ENCODE measurements at regions not wholly inside any gene's neighbourhood (a gene's known extent, or its start where the extent isn't known, plus 50 kb on each side); places are given as distances from the start of the nearest gene placed in this dataset.

DNA sequence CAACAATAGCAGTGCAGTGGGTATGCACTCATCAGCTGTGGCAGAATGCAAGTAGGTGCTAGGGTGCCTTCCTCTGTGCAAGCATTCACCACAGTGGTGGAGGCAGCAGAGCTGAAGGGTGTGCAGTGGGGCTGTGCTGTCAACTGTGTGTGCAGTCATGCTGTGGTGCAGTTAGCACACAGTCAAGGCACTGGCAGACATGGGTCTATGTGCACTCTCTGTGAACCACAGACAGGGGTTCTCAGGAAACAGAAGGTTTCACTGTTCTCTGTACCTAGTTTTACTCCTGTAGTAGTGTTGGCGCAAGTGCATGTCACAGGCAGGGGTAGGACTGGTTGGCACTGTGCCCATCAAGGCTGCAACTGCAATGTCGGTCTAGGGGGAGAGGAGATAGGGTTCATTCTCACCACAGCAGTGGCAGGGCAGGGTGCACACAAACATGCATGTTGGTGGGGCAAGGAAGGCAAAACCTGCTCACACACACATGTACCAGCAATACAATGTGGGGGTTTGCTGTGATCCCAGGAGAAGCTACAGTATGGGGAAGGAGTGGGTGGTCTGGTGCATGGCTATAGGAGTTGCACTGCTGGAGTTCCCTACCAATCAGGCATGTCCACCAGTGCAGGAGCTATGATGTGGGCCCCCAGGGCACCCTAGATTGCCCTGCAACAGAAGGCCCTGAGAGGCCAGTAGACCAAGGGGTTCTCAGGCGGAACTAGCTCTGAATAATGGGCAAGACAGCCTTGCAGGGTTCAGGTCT is 242.7 kb upstream of the DDX18 start:
- ATAC-seq: no peak
- no peak for DNase-seq
- Histone ChIP-seq H3K9me3 (peaks cover 5% of the 10 kb centered on the region), H3K4me3 (no peak overlapping the region), H3K4me1 (ENCODE audit: low read depth) (no peaks in the 10 kb centered on the region), H3K36me3 (ENCODE audit: low read depth) (no peaks in the 10 kb centered on the region)
- intact Hi-C loops (cut with DNase I, micrococcal nuclease): no loop called here
- TF ChIP-seq, protein P1, sequence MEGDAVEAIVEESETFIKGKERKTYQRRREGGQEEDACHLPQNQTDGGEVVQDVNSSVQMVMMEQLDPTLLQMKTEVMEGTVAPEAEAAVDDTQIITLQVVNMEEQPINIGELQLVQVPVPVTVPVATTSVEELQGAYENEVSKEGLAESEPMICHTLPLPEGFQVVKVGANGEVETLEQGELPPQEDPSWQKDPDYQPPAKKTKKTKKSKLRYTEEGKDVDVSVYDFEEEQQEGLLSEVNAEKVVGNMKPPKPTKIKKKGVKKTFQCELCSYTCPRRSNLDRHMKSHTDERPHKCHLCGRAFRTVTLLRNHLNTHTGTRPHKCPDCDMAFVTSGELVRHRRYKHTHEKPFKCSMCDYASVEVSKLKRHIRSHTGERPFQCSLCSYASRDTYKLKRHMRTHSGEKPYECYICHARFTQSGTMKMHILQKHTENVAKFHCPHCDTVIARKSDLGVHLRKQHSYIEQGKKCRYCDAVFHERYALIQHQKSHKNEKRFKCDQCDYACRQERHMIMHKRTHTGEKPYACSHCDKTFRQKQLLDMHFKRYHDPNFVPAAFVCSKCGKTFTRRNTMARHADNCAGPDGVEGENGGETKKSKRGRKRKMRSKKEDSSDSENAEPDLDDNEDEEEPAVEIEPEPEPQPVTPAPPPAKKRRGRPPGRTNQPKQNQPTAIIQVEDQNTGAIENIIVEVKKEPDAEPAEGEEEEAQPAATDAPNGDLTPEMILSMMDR (IDR thresholded peaks at IDR 0.05): no peak

DNA sequence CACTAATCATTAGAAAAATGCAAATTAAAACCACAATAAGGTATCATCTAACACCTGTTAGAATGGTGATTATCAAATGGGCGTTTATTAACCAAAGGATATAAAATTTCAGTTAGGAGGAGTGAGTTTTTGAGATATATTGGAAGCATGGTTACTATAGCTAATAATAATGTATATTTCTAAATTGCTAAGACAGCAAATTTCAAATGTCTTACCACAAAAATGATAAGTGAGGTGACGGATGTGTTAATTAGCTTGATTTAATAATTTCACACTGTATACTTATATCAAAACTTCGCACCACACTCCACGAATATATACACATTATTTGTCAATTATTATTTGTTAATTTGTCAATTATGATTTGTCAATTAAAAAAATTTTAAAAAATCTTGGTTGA is 227.2 kb upstream of the DDX18 start:
- intact Hi-C loops (cut with DNase I, micrococcal nuclease): no loop called here
- ATAC-seq (no peak), DNase-seq (no peak)
- no peaks in the 10 kb centered on the region for H3K4me1 ChIP-seq (ENCODE audit: low read depth)
- no peaks in the 10 kb centered on the region for H3K9me3 ChIP-seq
- H3K36me3 ChIP-seq (ENCODE audit: low read depth): no peaks in the 10 kb centered on the region
- no peak overlapping the region for H3K4me3 ChIP-seq
- TF ChIP-seq, protein P1 (IDR thresholded peaks at IDR 0.05): no peak

DNA sequence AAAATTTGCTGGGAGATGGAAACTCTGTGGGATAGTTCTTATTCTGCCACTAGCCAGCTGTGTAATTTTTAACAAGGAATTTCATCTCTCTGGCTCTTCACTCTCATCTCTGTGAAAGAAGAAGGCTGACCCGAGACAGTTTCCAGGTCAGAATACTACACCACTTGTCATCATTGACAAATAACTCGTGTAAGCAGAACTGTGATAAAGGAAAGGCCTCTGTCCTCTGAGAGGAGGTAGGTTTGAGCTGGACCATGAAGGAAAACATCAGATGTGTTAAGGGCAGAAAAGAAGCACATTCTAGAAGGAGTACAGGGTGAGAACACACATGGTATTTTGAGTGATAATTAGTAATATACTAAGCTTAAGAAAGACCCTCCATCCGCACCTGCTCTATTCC is 211.4 kb upstream of the DDX18 start:
- Histone ChIP-seq H3K4me3 (no peak overlapping the region), H3K36me3 (ENCODE audit: low read depth) (no peaks in the 10 kb centered on the region), H3K9me3 (no peaks in the 10 kb centered on the region), H3K4me1 (ENCODE audit: low read depth) (no peaks in the 10 kb centered on the region)
- TF ChIP-seq, protein P1 (IDR thresholded peaks at IDR 0.05): no peak
- intact Hi-C loops (cut with DNase I, micrococcal nuclease): no loop called here
- DNase-seq: no peak
- no peak for ATAC-seq

DNA sequence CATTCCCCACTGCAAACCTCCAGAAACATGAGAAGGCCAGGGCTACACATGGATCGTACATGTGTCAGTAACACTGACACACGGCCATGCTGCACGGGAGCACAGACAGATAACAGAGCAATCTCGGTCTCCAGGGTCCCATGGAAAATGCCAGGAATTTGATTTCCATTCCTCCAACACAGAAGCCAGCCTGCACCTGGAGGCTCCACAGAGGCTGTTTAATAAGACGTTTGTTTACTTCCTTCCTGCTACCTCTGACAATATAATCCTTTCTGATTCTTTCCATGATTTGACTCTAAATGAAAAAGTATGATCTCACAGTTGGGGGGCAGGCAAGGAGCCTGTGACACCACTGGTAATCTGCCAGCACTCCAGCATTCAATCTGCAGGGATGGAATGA is 210.9 kb upstream of the DDX18 start:
- TF ChIP-seq, protein P1 (IDR thresholded peaks at IDR 0.05): no peak
- H3K4me1 ChIP-seq (ENCODE audit: low read depth): no peaks in the 10 kb centered on the region
- no peaks in the 10 kb centered on the region for H3K36me3 ChIP-seq (ENCODE audit: low read depth)
- no peak for DNase-seq
- intact Hi-C loops (cut with DNase I, micrococcal nuclease): no loop called here
- H3K9me3 ChIP-seq: no peaks in the 10 kb centered on the region
- no peak for ATAC-seq
- no peak overlapping the region for H3K4me3 ChIP-seq

DNA sequence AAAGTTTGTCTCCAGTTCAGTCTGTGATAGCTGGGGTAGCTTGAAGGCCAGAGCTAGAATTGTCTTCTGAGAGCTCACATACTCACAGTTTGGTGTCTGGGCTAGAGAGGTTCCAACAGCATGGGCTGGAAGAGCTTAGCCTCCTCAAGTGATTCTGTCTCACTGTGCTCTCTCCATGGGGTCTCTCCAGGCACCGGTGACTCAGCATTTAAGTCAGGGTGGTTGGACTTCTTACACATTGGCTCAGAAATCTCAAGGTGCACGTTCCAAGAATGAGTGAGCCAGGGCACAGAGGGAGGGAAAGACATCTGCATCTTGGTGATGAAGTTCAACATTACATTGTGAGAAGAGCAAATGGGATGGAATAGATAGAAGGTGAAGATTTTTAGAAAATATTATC is 207.3 kb upstream of the DDX18 start:
- Histone ChIP-seq H3K36me3 (ENCODE audit: low read depth) (no peaks in the 10 kb centered on the region), H3K9me3 (no peaks in the 10 kb centered on the region), H3K4me3 (no peak overlapping the region), H3K4me1 (ENCODE audit: low read depth) (no peaks in the 10 kb centered on the region)
- TF ChIP-seq, protein P1 (IDR thresholded peaks at IDR 0.05): no peak
- ATAC-seq (no peak), DNase-seq (no peak)
- intact Hi-C loops (cut with DNase I, micrococcal nuclease): no loop called here

DNA sequence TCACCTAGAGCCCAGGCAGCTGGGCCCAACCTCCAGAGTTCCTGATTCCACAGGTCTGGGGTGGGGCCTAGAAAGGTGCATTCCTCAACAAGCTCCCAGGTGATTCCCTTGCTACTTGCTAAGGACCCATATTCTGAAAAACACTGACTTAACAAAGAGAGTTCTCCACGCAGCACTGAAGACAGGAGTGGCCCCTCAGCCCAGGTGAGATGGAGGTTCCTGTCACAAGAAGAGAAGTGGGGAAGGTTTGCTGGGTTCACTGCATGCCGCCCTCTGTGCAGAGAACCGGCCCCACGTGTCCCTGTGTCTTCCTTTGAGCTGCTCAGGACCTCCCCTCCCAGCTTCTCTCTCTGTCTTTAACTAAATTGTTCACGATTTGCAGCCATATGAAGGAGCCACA is 201.4 kb upstream of the DDX18 start:
- Histone ChIP-seq H3K9me3 (no peaks in the 10 kb centered on the region), H3K36me3 (ENCODE audit: low read depth) (no peaks in the 10 kb centered on the region), H3K4me1 (ENCODE audit: low read depth) (no peaks in the 10 kb centered on the region), H3K4me3 (no peak overlapping the region)
- ATAC-seq (no peak), DNase-seq (no peak)
- intact Hi-C loops (cut with DNase I, micrococcal nuclease): no loop called here
- TF ChIP-seq, protein P1 (IDR thresholded peaks at IDR 0.05): no peak
